CD4-positive, alpha-beta T cell treated with Interleukin-15 for 1 hour (primary cell): ENCODE measurements at regions not wholly inside any gene's neighbourhood (a gene's known extent, or its start where the extent isn't known, plus 50 kb on each side); places are given as distances from the start of the nearest gene placed in this dataset.

ENCODE experiments used
- DNase-seq: peaks from one replicate; pipeline ENCODE4 v3.0.0-alpha.2; 2020

GRCh38 chr22:27633296-27633871 lies 168.2 kb downstream of the MN1 start:
- no peak for DNase-seq

- DNase-seq, result no peak
Measured at GRCh38 chr22:27634043-27634740, 167.4 kb downstream of the MN1 start.

DNA sequence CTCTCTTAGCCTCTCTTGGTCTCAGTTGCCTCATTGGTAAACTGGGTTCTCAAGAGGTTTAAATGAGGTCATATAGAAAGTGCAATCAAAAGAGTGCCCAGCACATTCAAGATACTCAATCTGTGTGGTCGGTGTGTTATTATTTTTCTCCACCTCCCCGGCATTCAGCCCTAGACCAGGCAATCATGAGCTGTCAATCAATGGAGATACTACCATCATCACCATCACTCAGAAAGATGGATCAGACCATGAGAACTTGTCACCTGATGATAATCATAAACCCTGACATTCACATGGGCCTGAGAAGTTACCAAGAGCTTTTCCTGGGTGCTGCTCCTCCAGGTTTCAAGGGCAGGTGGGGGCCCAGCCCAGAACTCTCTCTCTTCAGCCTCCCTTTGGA lies 166.1 kb downstream of the MN1 start:
- DNase-seq, result no peak

GRCh38 chr22:27635852-27636251 lies 165.7 kb downstream of the MN1 start:
- DNase-seq, result no peak

DNA sequence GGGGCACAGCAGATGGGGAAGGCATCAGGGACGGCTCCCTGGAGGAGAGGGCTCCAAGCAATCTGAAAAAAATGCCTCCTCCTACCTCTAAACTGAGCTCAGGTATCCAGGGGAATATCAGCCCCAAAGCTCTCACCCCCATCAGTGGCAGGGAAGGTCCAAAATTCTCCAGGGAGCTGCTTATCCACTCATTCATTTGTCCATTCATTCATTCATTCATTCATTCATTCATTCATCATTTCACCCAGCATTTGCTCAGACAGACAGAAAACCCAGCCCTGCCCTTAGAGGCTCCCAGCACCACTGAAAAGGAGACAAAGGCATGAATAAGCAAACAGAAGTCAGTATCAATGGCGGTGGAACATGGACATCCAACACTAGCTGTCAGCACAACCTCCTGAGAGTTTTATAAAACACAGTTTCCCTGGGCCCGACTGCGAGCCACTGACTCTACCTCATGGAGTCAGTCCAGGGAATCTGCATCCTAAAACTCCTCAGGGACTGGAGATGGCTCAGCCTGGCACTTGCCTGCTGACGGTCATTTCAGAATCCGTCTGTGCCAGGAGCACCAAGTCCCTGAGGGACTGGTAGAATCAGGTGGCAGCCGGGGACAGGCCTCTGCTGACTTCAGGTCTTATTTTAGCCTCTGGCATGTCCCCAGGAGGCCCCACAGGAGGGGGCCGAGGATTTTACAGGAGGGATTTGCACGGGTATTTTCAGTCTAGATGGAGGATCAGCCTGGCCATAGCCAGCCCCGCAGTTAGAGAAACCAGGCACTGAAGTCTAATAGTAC lies 164.6 kb downstream of the MN1 start:
- no peak for DNase-seq

DNA sequence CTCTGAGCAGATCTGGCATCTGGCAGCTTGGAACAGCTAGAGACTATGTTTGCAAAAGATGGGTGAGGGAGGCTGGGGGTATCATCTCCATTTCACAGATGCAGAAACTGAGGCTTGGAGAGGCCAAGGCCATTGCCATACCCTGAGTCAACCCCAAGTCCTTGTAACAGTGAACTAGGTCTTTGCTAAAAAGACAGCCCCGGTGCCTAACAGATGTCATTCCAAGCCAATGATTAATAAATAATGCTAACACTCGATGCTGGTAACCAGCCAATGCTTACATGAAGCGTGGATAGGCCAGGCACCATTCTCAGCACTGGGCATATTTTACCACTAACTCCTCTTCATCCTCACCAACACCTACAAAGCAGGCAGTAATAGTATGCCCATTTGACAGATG lies 164.0 kb downstream of the MN1 start:
- no peak for DNase-seq

DNA sequence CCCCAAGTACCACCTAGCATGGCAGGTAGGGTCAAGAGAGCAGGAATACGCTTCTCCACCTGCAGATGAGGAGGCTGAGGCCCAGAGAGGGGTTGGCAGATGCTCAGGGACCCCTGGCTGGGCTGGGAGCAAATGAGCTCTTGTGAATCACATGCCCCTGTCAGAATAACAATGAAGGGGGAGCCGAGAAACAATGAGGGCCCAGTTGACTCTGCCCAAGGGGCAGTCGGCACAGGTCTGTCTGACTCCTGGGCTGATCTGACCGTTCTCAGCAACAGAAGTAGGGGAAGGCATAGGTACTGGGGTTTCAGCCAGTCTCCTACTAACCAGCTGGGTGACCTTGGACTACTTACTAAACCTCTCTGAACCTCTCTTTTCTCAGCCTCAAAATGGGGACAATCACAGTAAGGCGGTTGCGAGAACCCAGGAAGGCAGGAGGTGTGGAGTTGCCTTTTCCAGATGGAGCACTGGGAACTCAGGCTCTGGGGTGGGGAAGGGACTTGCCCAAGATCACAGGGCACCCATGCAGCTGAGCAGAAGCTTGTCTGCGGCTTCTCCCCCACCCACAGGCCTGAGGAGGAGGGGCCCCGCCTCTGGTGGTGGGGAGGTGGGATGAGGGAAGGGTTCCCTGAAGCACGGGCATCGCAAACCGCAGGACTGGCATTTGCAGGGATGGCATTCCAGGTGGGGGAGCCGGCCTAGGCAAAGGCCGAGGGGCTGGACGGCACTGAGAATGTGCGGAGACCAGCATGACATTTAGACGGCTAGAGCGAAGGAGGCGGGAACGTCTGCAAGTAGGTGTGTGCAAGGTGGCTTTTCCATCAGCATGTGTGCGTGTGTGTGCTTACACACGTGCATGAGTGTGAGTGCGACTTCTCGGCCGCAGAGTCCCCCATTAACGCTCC lies 163.0 kb downstream of the MN1 start:
- no peak for DNase-seq

DNA sequence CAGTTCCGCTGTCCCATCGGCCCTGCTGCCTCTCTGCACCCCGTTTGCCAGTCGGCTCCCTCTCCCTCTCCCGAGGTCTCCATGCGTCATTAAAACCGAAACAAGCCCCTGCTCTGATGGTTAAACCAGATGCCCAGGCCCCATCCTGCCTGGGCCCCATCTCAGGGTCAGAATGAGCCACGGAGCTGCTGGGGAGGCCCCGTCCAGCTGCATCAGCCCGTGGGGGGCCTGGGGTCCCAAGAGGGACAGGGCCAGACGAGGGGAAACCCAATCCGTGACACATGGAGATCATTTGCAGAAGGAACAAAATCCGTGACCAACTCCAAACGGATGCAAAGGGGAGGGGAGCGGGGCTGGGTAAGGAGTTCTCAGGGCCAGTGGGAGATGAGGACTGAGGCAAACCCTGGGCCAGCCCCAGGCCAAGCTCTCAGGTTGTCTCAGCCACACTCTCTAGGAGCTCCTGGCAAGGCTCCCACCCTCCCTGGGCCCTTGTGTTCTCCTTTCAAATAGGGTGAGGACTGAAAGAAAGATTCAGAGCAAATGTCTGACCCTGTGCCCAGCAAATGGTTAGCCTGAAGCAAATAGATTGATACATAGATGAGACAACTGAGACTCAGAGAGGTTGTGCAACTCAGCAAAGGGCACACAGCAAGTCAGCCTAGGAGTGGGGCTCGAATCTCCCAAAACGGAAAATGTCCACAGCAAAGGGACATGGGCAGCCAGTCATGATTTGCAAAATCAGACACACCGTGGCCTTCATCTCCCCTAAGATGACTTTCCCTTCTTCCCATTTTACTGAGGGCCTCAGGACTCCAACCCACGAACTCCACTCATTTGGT lies 162.1 kb downstream of the MN1 start:
- DNase-seq, result no peak

DNA sequence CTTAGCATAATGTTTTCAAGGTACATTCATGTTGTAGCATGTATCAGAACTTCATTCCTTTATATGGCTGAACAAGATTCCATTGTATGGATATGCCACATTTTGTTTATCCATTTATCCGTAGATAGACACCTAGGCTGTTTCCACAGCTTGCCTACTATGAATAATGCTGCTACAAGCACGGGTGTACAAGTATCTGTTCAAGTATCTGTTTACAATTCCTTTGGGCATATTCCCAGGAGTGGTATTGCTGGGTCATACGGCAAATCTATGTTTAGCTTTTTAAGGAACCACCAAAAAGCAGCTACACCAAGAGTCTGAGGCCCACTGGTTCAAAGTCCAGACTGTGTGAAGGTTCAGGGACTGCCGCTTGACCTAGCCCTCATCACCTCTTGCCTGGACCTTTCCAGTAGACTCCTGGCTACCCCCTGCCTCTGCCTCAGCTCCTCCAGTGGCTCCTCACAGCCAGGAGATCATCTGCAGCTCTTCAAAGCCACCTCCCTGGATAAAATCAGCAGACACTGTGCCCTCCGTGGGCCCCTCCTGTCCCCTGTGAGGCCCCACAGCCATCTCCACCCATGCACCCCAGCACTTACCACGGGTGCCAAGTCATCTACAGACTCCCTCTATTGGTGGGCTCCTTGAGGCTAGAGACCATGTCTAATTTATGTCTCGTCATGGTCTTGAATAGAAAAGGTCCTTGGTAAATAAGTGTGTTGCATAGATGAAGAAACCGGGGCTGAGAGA lies 160.3 kb downstream of the MN1 start:
- no peak for DNase-seq

DNA sequence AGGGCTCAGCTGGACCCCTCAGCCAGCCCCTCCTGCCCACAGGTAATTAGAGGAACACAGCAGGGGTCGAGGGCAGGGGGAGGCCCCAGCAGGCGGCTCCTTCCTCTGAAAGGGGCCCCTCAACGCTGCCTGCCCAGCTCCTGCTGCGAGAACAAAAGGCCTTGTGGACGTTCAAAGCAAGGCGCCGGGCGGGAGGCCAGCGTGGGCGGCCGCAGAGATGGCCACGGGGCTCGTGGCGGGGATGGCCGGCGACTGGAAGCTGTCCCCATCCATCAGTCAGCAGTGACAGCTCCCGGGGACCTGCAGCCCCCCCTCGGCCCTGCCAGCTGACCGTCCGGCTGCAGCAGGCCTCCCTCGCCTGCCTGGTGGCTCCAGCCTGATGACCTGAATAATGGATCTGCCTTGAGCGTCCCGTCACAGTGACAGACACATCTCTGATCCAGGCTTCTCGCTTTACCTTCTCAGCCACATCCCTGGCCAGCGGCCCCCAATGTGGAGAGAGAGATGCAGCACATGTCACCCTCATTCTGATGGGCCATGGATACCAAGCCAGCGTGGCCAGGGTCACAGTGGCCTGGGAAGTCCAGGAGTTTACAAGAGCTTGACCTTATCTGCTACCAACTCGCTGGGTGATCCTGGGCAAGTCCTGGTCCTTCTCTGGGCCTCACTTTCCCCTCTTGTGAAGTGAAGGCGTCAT lies 159.3 kb downstream of the MN1 start:
- DNase-seq, result no peak

DNA sequence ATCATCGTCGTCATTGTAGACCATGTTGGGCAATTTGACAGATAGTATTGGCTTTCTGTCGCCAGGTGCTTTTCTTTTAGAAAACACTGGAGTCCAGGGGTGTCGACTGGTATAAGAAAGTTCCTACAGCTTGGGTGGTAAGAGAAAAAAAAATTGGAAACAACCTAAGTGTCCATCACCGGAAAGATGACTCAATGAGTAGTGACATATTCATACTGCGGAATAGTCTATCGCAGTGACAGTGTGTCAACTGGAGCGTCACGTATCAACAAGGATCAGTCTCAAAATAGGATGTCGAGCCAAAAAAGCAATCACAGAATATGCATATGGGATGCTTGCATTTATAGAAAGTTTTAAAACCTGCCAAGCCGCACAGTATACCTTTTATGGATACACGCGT lies 157.6 kb downstream of the MN1 start:
- DNase-seq, result no peak

DNA sequence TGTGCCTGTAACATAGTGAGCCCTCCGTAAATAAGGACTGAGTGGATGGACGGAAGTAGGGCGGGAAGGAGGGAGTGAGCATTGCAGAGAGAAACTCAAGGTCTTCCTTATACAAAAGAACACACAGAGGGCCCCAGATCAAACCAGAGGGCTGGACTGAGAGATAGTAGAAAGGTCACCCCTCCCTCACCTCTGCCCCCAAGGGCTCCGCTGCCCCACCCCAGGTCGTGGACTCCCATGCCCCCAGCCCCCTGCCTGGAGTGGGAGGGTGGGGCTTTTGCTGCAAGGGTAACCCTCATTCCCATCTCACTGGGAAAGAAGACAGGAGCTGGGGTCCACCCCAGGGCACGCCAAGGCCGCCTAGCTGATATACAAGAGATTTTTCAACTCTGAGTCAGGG lies 157.0 kb downstream of the MN1 start:
- no peak for DNase-seq

- no peak for DNase-seq
Measured at GRCh38 chr22:27647540-27647939, 154.0 kb downstream of the MN1 start.

DNA sequence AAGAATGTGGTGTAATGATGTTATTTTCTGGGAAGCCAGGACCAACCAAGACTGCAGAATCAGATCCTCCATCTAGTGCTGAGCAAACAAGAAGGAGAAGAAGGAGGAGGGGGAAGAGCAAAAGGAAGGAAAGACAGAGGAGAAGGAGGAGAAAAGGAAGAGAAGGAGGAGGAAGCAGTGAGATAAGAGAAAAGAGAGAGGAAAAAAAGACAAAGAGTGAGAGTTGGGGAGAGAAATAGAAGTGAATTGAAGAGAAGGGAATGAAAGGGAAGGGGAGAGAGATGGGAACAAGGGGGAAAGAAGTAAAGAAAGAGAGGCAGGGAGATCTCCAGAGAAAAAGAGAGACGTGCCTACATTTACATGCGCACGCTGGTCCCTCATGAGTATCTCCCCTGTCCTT lies 153.5 kb downstream of the MN1 start:
- no peak for DNase-seq

GRCh38 chr22:27648853-27649252 lies 152.7 kb downstream of the MN1 start:
- no peak for DNase-seq

GRCh38 chr22:27650572-27650971 lies 151.0 kb downstream of the MN1 start:
- no peak for DNase-seq

- no peak for DNase-seq
Measured at GRCh38 chr22:27650985-27651384, 150.6 kb downstream of the MN1 start.

GRCh38 chr22:27651486-27651885 lies 150.1 kb downstream of the MN1 start:
- no peak for DNase-seq

DNA sequence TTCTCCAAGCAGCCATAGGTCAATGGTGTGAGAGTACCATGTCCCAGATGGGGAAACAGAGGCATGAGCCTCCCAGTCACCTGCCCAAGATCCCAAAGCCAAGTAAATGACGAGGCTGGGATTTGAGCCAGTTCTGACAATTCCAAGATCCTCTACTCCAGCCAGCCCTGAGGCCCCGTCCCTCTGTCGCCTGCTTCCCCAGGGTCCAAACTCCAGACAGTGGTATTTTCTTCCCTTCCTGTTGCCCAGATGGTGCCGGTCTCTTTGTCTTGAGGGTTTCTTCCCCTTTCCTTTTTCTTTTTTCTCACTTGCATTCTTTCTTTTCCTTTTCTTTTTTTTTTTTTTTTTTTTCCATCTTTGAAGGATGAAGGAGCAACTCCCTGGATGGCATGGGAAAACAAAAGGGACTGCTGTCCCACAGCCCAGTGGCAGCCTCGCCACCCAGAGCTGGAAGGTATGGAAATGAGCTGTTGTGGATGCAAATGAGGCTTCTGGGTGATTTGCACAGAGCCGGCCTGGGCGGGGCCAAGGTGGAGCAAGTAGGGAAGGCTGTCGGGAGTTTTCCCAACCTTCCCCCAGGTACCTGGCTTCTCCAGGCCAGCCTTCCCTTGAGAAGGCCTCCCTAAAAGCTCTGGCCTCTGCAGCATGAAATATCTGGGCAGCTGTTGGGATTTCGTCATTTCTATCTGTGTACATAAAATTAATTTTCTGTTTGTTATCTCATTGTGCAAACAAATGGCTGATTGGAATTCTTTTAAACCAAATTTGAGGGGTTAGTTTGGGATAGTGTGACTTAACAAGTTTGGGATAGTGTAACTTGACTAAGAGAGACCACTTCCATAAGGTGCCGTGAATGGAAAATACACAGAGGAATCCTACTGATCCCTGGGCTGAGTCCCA lies 146.8 kb downstream of the MN1 start:
- DNase-seq, result no peak
